OCI-LY1 (cell line): ENCODE measurements at regions not wholly inside any gene's neighbourhood (a gene's known extent, or its start where the extent isn't known, plus 50 kb on each side); places are given as distances from the start of the nearest gene placed in this dataset.

ENCODE experiments used
- EZH2 ChIP-seq: fragments of 200-600 bp; sonication (generic), shearing (Covaris generic); IDR thresholded peaks from 2 replicates; pipeline ENCODE4 v1.8.0; 2017; ENCODE audit warnings: borderline replicate concordance, mixed run types, mild to moderate bottlenecking, antibody characterized with exemption, low read length, moderate library complexity, mixed read lengths
- TF ChIP-seq, protein P1 (sequence below): fragments of 200-600 bp; sonication (generic), shearing (Covaris generic); IDR thresholded peaks from 2 replicates; pipeline ENCODE4 v1.5.1; 2017; ENCODE audit warnings: mild to moderate bottlenecking, antibody characterized with exemption, low read length, moderate library complexity, mixed read lengths

DNA sequence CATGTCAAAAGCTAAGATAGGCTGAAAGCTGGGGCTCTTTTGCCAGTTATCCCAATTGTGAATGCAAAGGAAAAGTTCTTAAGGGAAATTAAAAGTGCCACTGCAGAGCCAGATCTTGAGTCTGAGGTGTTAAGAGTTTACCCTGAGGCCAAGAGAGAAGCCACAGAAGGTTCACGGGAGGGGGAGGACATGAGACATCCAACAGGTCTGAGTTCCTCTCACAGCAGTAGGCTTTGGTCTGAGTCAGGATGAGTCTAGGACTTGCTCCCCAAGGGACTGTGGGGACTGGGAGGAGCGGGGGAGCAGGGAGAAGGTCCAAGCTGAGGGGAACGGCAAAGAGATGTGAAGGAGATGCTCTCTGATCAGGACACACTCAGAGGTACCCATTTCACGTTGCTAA lies 411.2 kb upstream of the CAMK1G start:
- TF ChIP-seq, protein P1, sequence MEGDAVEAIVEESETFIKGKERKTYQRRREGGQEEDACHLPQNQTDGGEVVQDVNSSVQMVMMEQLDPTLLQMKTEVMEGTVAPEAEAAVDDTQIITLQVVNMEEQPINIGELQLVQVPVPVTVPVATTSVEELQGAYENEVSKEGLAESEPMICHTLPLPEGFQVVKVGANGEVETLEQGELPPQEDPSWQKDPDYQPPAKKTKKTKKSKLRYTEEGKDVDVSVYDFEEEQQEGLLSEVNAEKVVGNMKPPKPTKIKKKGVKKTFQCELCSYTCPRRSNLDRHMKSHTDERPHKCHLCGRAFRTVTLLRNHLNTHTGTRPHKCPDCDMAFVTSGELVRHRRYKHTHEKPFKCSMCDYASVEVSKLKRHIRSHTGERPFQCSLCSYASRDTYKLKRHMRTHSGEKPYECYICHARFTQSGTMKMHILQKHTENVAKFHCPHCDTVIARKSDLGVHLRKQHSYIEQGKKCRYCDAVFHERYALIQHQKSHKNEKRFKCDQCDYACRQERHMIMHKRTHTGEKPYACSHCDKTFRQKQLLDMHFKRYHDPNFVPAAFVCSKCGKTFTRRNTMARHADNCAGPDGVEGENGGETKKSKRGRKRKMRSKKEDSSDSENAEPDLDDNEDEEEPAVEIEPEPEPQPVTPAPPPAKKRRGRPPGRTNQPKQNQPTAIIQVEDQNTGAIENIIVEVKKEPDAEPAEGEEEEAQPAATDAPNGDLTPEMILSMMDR, result no peak
- no peak for TF ChIP-seq EZH2
